ENCODE measurements at regions not wholly inside any gene's neighbourhood (a gene's known extent, or its start where the extent isn't known, plus 50 kb on each side); places are given as distances from the start of the nearest gene placed in this dataset.
"Not testable (repeated sequence)": the region's sequence is repeated elsewhere in the genome, so short reads cannot be mapped to it uniquely, and the experiment has no call there.

- Histone ChIP-seq H3K27ac (ENCODE audit: low read depth in 1 of 2, low read length in 2 of 2) (no peak overlapping the region), H3K4me1 (ENCODE audit: control insufficient read depth in 4 of 4, insufficient read depth in 4 of 4, low read length in 3 of 4) (no peaks in the 10 kb centered on the region), H3K9me3 (ENCODE audit: control insufficient read depth in 4 of 4, low read length in 3 of 4) (no peaks in the 10 kb centered on the region), H3K4me3 (ENCODE audit: low read depth in 1 of 3, low read length in 3 of 3) (no peak overlapping the region), H3K27me3 (ENCODE audit: control insufficient read depth in 4 of 4, insufficient read depth in 4 of 4, low read length in 3 of 4) (no peaks in the 10 kb centered on the region), H3K9ac (ENCODE audit: low read depth in 1 of 2, low read length in 2 of 2) (no peak overlapping the region), H3K36me3 (ENCODE audit: control insufficient read depth in 4 of 4, insufficient read depth in 3 of 4, low read depth in 1 of 4, low read length in 3 of 4) (no peaks in the 10 kb centered on the region)
- TF ChIP-seq ATF3 (IDR thresholded peaks at IDR 0.05) (no peak), CTCF (IDR thresholded peaks at IDR 0.05; ENCODE audit: low read depth, low read length, missing input control) (no peak), JUND (IDR thresholded peaks at IDR 0.05) (no peak), RXRA (IDR thresholded peaks at IDR 0.05) (no peak), EGR1 (IDR thresholded peaks at IDR 0.05; ENCODE audit: low read depth in 2 of 2) (no peak), MAX (IDR thresholded peaks at IDR 0.05) (no peak), HNF4A (conservative IDR thresholded peaks at IDR 0.05) (no peak), GABPA (IDR thresholded peaks at IDR 0.05 in 1 of 2, conservative IDR thresholded peaks at IDR 0.05 in 1 of 2) (no peak)
- no peak for DNase-seq (ENCODE audit: low spot score)
- WGBS: 62% methylated on average over 3 of the region's 3 CpGs
Observed at GRCh38 chr6:121711472-121711871, 276.0 kb downstream of the GJA1 start.

- Histone ChIP-seq H3K36me3 (ENCODE audit: control insufficient read depth in 4 of 4, insufficient read depth in 3 of 4, low read depth in 1 of 4, low read length in 3 of 4) (no peaks in the 10 kb centered on the region), H3K9me3 (ENCODE audit: control insufficient read depth in 4 of 4, low read length in 3 of 4) (peaks cover 0 to 3% (median 0%) of the 10 kb centered on the region in 4 donors), H3K9ac (ENCODE audit: low read depth in 1 of 2, low read length in 2 of 2) (no peak overlapping the region), H3K4me1 (ENCODE audit: control insufficient read depth in 4 of 4, insufficient read depth in 4 of 4, low read length in 3 of 4) (no peaks in the 10 kb centered on the region), H3K27ac (ENCODE audit: low read depth in 1 of 2, low read length in 2 of 2) (no peak overlapping the region), H3K4me3 (ENCODE audit: low read depth in 1 of 3, low read length in 3 of 3) (no peak overlapping the region), H3K27me3 (ENCODE audit: control insufficient read depth in 4 of 4, insufficient read depth in 4 of 4, low read length in 3 of 4) (no peaks in the 10 kb centered on the region)
- TF ChIP-seq MAX (IDR thresholded peaks at IDR 0.05) (no peak), FOXA1 (IDR thresholded peaks at IDR 0.05) (no peak), HNF4G (IDR thresholded peaks at IDR 0.05) (no peak), YY1 (IDR thresholded peaks at IDR 0.05) (no peak), JUND (IDR thresholded peaks at IDR 0.05) (no peak), HNF4A (conservative IDR thresholded peaks at IDR 0.05) (no peak), ATF3 (IDR thresholded peaks at IDR 0.05) (no peak), REST (IDR thresholded peaks at IDR 0.05) (no peak), SP1 (IDR thresholded peaks at IDR 0.05) (no peak), ZBTB33 (IDR thresholded peaks at IDR 0.05) (no peak), RXRA (IDR thresholded peaks at IDR 0.05) (no peak), RAD21 (IDR thresholded peaks at IDR 0.05) (no peak)
- WGBS: 66% methylated on average over 4 of the region's 4 CpGs
- DNase-seq (ENCODE audit: low spot score): no peak
Observed at GRCh38 chr6:121717686-121718085, 282.2 kb downstream of the GJA1 start.

GRCh38 chr6:121720867-121721266, 285.4 kb downstream of the GJA1 start:
- H3K27ac ChIP-seq (ENCODE audit: low read depth in 1 of 2, low read length in 2 of 2); H3K4me3 ChIP-seq (ENCODE audit: low read depth in 1 of 3, low read length in 3 of 3); H3K9ac ChIP-seq (ENCODE audit: low read depth in 1 of 2, low read length in 2 of 2); DNase-seq (ENCODE audit: low spot score); H3K27me3 ChIP-seq (ENCODE audit: control insufficient read depth in 4 of 4, insufficient read depth in 4 of 4, low read length in 3 of 4); H3K9me3 ChIP-seq (ENCODE audit: control insufficient read depth in 4 of 4, low read length in 3 of 4); H3K36me3 ChIP-seq (ENCODE audit: control insufficient read depth in 4 of 4, insufficient read depth in 3 of 4, low read depth in 1 of 4, low read length in 3 of 4); H3K4me1 ChIP-seq (ENCODE audit: control insufficient read depth in 4 of 4, insufficient read depth in 4 of 4, low read length in 3 of 4): not testable (repeated sequence)
- 77% methylated on average over 1 of the region's 1 CpG for WGBS

All from liver (tissue), 8 donors.